Fibroblast of mammary gland (primary cell): ENCODE measurements at regions not wholly inside any gene's neighbourhood (a gene's known extent, or its start where the extent isn't known, plus 50 kb on each side); places are given as distances from the start of the nearest gene placed in this dataset.

Source experiments
- DNase-seq: peaks from one replicate; pipeline ENCODE4 v3.0.0-alpha.2; 2010; ENCODE audit warnings: low read depth
- H3K4me3 ChIP-seq: 2 replicates; pipeline ENCODE4 v1.5.1; 2011; ENCODE audit warnings: low read depth, mild to moderate bottlenecking, low read length, moderate library complexity; ENCODE audit not compliant: control insufficient read depth
- TF ChIP-seq, protein P1 (sequence below): conservative IDR thresholded peaks from 2 replicates; pipeline ENCODE4 v1.5.1; 2011; ENCODE audit warnings: low read depth, low read length, inconsistent platforms; ENCODE audit not compliant: control insufficient read depth, insufficient read depth

GRCh38 chr19:30071871-30072270 lies 129.8 kb downstream of the URI1 start:
- no peak for DNase-seq
- H3K4me3 ChIP-seq: no peak overlapping the region
- TF ChIP-seq, protein P1, sequence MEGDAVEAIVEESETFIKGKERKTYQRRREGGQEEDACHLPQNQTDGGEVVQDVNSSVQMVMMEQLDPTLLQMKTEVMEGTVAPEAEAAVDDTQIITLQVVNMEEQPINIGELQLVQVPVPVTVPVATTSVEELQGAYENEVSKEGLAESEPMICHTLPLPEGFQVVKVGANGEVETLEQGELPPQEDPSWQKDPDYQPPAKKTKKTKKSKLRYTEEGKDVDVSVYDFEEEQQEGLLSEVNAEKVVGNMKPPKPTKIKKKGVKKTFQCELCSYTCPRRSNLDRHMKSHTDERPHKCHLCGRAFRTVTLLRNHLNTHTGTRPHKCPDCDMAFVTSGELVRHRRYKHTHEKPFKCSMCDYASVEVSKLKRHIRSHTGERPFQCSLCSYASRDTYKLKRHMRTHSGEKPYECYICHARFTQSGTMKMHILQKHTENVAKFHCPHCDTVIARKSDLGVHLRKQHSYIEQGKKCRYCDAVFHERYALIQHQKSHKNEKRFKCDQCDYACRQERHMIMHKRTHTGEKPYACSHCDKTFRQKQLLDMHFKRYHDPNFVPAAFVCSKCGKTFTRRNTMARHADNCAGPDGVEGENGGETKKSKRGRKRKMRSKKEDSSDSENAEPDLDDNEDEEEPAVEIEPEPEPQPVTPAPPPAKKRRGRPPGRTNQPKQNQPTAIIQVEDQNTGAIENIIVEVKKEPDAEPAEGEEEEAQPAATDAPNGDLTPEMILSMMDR: no peak

DNA sequence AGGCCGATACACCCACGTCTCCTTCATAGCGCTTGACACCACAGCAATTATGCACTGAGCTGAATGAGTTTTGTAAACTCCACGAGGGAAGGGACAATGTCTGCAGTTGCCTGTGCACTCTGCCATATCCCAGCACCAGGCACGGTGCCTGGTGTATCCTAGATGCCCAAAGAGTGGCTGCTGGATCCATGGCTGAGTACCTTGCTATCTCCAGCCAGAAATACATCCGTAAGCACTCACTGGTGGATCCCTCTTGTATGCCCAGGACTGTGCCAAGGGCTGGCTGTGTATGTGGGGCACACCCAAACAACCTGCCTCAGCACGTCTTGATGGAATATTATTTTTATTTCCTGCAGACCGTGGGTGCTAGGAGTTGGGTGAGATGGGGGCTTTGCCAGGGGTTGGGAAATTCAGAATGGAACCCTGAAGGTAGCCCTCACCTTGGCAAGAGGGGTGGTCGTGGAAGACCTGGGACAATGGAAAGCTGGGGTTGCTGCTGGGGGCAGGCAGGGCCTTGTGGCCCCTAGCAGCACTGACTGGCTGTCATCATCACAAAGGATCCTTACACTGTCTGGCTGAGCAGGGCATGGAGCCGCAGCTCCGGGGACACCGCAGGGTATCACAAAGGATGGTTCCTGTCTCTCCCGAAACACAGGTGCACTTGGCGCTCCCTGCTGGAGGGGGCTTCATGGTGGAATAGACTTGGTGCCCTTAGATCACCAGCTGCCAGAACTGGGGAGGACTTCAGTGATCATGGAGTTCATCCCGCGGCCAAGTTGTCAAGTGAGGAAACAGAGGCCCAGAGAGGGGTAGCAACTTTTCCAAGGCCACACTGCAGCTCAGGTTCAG lies 131.3 kb downstream of the URI1 start:
- TF ChIP-seq, protein P1: no peak
- DNase-seq: no peak
- H3K4me3 ChIP-seq: no peak overlapping the region

DNA sequence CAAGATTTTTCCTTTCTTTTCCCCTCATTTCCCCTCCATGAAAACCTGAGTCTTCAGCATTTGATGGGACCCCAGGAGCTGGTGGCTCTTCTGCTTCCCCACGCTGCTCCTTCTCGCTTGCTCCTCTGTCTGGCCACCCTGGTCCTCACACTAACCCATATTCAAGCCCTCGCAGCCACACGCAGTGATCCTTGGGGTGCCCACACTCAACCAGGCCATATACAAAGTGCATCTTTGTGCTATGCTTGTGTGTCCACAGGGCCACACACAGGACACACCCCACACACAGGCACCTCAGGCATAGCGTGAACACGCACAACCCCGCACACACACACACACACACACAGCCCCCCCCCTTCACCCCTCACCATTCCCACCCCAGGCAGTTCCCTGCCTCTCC lies 132.1 kb downstream of the URI1 start:
- no peak for DNase-seq
- TF ChIP-seq, protein P1: no peak
- H3K4me3 ChIP-seq: no peak overlapping the region

GRCh38 chr19:30074741-30075715 lies 133.0 kb downstream of the URI1 start:
- no peak for DNase-seq
- no peak overlapping the region for H3K4me3 ChIP-seq
- TF ChIP-seq, protein P1: no peak

DNA sequence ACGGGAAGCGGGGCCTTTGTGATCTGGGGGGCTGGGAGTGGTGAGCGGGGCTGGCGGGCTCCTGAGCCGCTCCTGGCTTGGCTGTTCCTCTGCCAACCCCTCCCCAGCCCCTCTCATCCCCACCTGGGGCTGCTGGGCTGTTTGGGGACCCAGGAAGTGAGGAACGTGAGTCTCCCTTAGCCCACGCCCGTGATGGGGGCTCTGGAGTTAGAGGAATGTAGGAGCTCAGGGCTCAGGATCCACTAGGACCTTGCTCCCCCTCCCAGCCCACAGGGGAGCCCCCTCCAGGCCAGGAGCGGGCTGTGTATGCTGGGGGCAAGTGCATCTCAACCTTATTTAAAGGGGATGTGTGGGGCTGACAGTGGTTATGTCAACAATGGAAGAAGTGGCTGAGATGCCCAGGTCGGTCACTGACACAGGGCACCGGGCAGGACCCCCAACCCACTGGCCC lies 134.1 kb downstream of the URI1 start:
- TF ChIP-seq, protein P1: no peak
- H3K4me3 ChIP-seq: no peak overlapping the region
- no peak for DNase-seq

GRCh38 chr19:30076751-30077670 lies 135.0 kb downstream of the URI1 start:
- no peak for DNase-seq
- no peak overlapping the region for H3K4me3 ChIP-seq
- TF ChIP-seq, protein P1: no peak
